IMR-90 (cell line): ENCODE measurements at regions not wholly inside any gene's neighbourhood (a gene's known extent, or its start where the extent isn't known, plus 50 kb on each side); places are given as distances from the start of the nearest gene placed in this dataset.
"Not testable (repeated sequence)": the region's sequence is repeated elsewhere in the genome, so short reads cannot be mapped to it uniquely, and the experiment has no call there.

Experiments used
- BHLHE40 ChIP-seq: fragments of 150-350 bp; IDR thresholded peaks from 2 replicates; pipeline ENCODE4 v1.6.1; 2016; ENCODE audit warnings: mild to moderate bottlenecking, low read depth, low read length
- CEBPB ChIP-seq: IDR thresholded peaks from 2 replicates; pipeline ENCODE4 v1.6.1; 2012; ENCODE audit warnings: low read depth, low read length, improper control_type of control experiment
- CTCF ChIP-seq: conservative IDR thresholded peaks from 2 replicates; pipeline ENCODE4 v1.5.1; 2012; ENCODE audit warnings: mild to moderate bottlenecking, low read depth, low read length, improper control_type of control experiment
- ELK1 ChIP-seq: fragments of 150-350 bp; IDR thresholded peaks from 2 replicates; pipeline ENCODE4 v1.6.1; 2016; ENCODE audit warnings: low read depth, mild to moderate bottlenecking, low read length, moderate library complexity, borderline replicate concordance
- MAZ ChIP-seq: IDR thresholded peaks from 2 replicates; pipeline ENCODE4 v1.6.1; 2012; ENCODE audit warnings: low read depth, mild to moderate bottlenecking, low read length, improper control_type of control experiment, moderate library complexity, borderline replicate concordance
- MXI1 ChIP-seq: IDR thresholded peaks from 2 replicates; pipeline ENCODE4 v1.6.1; 2012; ENCODE audit warnings: low read depth, mild to moderate bottlenecking, low read length, moderate library complexity, borderline replicate concordance
- NFE2L2 ChIP-seq: fragments of 150-350 bp; IDR thresholded peaks from 2 replicates; pipeline ENCODE4 v1.6.1; 2016; ENCODE audit warnings: low read depth, mild to moderate bottlenecking, low read length
- POLR2A ChIP-seq: IDR thresholded peaks from 2 replicates; pipeline ENCODE4 v1.6.1; 2012; ENCODE audit warnings: mild to moderate bottlenecking, low read depth, low read length
- RAD21 ChIP-seq: IDR thresholded peaks from 2 replicates; pipeline ENCODE4 v1.6.1; 2012; ENCODE audit warnings: low read length, improper control_type of control experiment
- RFX5 ChIP-seq: IDR thresholded peaks from 2 replicates; pipeline ENCODE4 v1.8.0; 2012; ENCODE audit warnings: low read depth, mild to moderate bottlenecking, low read length, moderate library complexity
- SMC3 ChIP-seq: fragments of 150-350 bp; IDR thresholded peaks from 2 replicates; pipeline ENCODE4 v1.6.1; 2016; ENCODE audit warnings: low read depth, mild to moderate bottlenecking, antibody characterized with exemption, low read length, moderate library complexity

GRCh38 chr16:21529060-21529658 lies 70.2 kb upstream of the METTL9 start:
- TF ChIP-seq POLR2A, BHLHE40, CTCF, SMC3, RAD21, NFE2L2, CEBPB, ELK1, MXI1, MAZ, RFX5: not testable (repeated sequence)
